ENCODE measurements at regions not wholly inside any gene's neighbourhood (a gene's known extent, or its start where the extent isn't known, plus 50 kb on each side); places are given as distances from the start of the nearest gene placed in this dataset.

GRCh38 chr13:104198801-104199200 lies 1132.6 kb upstream of the SLC10A2 start:
- TF ChIP-seq EZH2 (IDR thresholded peaks at IDR 0.05; ENCODE audit: borderline replicate concordance, low read length) (no peak), CTCF (IDR thresholded peaks at IDR 0.05; ENCODE audit: low read length) (no peak)
